AG04450 (cell line): ENCODE measurements at regions not wholly inside any gene's neighbourhood (a gene's known extent, or its start where the extent isn't known, plus 50 kb on each side); places are given as distances from the start of the nearest gene placed in this dataset.
A peak's percentile ranks its signal among the peaks of the same experiment; 100 is the strongest.

Experiments
- CTCF ChIA-PET: fragments of 300-600, 350-600 bp; formaldehyde crosslinking; extraction: SDS; loops from one replicate; lab custom pipeline; 2022; ENCODE audit warnings: antibody characterized with exemption, inconsistent platforms; lab: Charles Lee
- POLR2A ChIA-PET: fragments of 350-600 bp; formaldehyde crosslinking; extraction: SDS; loops from one replicate; lab custom pipeline; 2021; ENCODE audit warnings: antibody characterized with exemption, inconsistent platforms; lab: Yijun Ruan, JAX
- DNase-seq: peaks from one replicate; pipeline ENCODE4 v3.0.0-alpha.2; 2011; ENCODE audit warnings: low read depth, low spot score
- H3K27ac ChIP-seq: one replicate; pipeline ENCODE4 v1.5.1; 2012; ENCODE audit warnings: low read depth, low read length, control low read depth
- H3K27me3 ChIP-seq: one replicate; pipeline ENCODE4 v1.6.0; 2012; ENCODE audit warnings: low read length; ENCODE audit not compliant: control insufficient read depth, insufficient read depth
- H3K4me3 ChIP-seq: 2 replicates; pipeline ENCODE4 v1.5.1; 2011; ENCODE audit warnings: mild to moderate bottlenecking, low read depth, low read length, control low read depth
- H3K9me3 ChIP-seq: 2 replicates; pipeline ENCODE4 v1.5.1; 2012; ENCODE audit warnings: low read length; ENCODE audit not compliant: control insufficient read depth, insufficient read depth
- TF ChIP-seq, protein P1 (sequence below): IDR thresholded peaks from 2 replicates; pipeline ENCODE4 v1.5.1; 2011; ENCODE audit warnings: low read depth, low read length, control low read depth, inconsistent platforms

DNA sequence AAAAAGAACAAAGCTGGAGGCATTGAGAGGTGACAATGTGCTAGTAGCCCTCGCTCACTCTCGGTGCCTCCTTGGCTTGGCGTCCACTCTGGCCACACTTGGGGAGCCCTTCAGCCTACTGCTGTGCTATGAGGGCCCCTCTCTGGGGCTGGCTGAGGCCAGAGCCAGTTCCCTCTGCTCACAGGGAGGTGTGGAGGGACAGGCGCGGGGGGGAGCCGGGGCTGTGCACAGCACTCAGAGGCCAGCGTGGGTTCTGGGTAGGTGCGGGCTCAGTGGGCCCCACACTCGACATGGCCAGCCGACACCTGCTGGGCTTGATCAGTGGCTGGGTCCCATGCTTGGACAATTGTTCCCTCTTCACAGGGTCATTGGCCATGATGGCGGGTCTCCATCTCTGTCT lies 202.5 kb upstream of the GRAMD2B start:
- TF ChIP-seq, protein P1, sequence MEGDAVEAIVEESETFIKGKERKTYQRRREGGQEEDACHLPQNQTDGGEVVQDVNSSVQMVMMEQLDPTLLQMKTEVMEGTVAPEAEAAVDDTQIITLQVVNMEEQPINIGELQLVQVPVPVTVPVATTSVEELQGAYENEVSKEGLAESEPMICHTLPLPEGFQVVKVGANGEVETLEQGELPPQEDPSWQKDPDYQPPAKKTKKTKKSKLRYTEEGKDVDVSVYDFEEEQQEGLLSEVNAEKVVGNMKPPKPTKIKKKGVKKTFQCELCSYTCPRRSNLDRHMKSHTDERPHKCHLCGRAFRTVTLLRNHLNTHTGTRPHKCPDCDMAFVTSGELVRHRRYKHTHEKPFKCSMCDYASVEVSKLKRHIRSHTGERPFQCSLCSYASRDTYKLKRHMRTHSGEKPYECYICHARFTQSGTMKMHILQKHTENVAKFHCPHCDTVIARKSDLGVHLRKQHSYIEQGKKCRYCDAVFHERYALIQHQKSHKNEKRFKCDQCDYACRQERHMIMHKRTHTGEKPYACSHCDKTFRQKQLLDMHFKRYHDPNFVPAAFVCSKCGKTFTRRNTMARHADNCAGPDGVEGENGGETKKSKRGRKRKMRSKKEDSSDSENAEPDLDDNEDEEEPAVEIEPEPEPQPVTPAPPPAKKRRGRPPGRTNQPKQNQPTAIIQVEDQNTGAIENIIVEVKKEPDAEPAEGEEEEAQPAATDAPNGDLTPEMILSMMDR, result no peak
- DNase-seq, result no peak
- CTCF ChIA-PET, result no interaction called here
- POLR2A ChIA-PET, result no interaction called here
- Histone ChIP-seq H3K27ac (no peak overlapping the region), H3K27me3 (no peaks in the 10 kb centered on the region), H3K9me3 (peaks cover 6% of the 10 kb centered on the region; the same call in 1 of the 2 replicates), H3K4me3 (no peak overlapping the region)

DNA sequence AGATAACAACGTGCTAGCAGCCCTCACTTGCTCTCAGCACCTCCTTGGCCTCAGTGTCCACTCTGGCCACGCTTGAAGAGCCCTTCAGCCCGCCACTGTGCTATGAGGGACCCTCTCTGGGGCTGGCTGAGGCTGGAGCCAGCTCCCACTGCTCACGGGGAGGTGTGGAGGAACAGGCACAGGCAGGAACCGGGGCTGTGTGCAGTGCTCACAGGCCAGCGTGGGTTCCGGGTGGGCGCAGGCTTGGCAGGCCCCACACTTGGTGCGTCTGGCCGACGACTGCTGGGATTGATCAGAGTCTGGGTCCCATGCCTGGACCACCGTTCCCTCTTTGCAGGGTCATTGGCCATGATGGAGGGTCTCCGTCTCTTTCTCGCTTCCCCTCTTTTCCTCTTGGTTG lies 194.3 kb upstream of the GRAMD2B start:
- CTCF ChIA-PET, result no interaction called here
- TF ChIP-seq, protein P1, result no peak
- no peak for DNase-seq
- peaks cover 6% of the 10 kb centered on the region; the same call in 1 of the 2 replicates for H3K9me3 ChIP-seq
- POLR2A ChIA-PET, result no interaction called here
- H3K27me3 ChIP-seq, result no peaks in the 10 kb centered on the region
- no peak overlapping the region for H3K4me3 ChIP-seq
- no peak overlapping the region for H3K27ac ChIP-seq

DNA sequence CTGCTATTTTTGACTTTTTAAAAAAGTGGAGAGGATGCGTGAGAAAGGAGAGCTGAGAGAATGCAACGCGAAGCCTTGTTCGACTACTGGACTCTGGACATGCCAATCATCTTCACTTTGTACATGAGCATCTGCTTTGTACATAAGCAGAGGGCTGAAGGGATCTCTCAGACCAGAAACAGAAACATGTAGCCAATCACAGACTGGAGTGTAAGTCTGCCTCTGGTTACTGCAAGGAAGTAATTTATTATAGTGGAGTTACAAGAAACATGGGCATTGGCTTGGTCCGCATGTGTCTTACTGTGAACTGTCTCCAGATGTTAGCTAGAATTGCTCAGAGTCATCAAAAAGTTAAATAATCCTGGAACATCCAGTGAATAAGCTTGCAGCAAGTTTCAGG lies 190.0 kb upstream of the GRAMD2B start:
- TF ChIP-seq, protein P1, result no peak
- H3K4me3 ChIP-seq, result no peak overlapping the region
- peaks cover 6% of the 10 kb centered on the region; the same call in 1 of the 2 replicates for H3K9me3 ChIP-seq
- DNase-seq, result no peak
- ChIA-PET POLR2A (no interaction called here), CTCF (no interaction called here)
- no peak overlapping the region for H3K27ac ChIP-seq
- H3K27me3 ChIP-seq, result no peaks in the 10 kb centered on the region

DNA sequence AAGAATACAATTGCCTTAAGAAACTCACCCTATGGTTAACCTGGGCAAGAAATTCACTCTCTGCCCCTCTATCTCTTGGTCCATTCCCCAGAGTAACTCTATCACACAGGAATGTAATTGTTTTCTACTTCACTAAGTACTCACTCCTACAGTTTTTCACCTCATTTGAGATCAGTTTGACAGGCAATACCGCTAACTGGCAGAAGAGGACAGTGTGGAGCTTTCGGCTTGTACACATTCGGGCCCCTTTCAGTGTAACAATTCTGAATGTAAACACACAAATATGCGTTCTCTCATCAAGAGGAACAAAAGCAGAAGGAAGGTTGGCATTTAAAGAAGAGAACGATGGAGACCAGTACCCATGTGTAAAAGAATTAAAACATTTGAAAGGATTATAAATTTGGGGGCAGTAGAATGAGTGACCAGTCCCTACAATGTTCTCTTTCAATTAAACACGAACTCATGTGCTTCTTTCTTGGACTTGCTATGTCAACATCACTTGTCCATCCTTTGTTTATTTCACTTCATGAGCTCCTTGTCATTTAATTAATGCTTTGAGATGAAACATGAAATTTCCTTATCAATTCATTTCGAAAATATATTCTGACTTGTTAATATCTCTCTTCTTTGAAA lies 188.5 kb upstream of the GRAMD2B start:
- H3K4me3 ChIP-seq, result no peak overlapping the region
- ChIA-PET POLR2A (no interaction called here), CTCF (no interaction called here)
- no peaks in the 10 kb centered on the region for H3K9me3 ChIP-seq
- DNase-seq, result no peak
- H3K27ac ChIP-seq, result no peak overlapping the region
- no peaks in the 10 kb centered on the region for H3K27me3 ChIP-seq
- TF ChIP-seq, protein P1, result peak; percentile 66

DNA sequence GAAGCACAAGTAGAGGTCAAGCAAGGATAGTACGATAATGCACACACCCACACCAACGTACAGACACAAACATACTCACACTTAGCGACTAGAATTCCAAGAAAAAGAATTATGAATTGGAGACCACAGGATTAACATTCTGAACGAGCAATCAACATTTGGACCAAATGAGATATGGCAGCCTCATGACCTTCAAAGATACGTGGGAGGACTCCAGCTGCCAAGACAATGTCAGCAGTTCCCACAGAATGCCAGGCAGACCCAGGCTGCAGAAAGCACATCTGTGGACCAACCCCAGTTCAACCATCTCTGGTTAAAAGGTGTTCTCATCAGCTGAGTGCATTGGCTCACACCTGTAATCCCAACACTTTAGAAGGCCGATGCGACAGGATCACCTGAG lies 187.6 kb upstream of the GRAMD2B start:
- ChIA-PET CTCF (no interaction called here), POLR2A (no interaction called here)
- Histone ChIP-seq H3K27me3 (no peaks in the 10 kb centered on the region), H3K27ac (no peak overlapping the region), H3K4me3 (no peak overlapping the region), H3K9me3 (no peaks in the 10 kb centered on the region)
- DNase-seq, result no peak
- TF ChIP-seq, protein P1, result no peak
